Neural cell (in vitro differentiated cells): ENCODE measurements at regions not wholly inside any gene's neighbourhood (a gene's known extent, or its start where the extent isn't known, plus 50 kb on each side); places are given as distances from the start of the nearest gene placed in this dataset.
"Not testable (repeated sequence)": the region's sequence is repeated elsewhere in the genome, so short reads cannot be mapped to it uniquely, and the experiment has no call there.

Experiments
- H2AFZ ChIP-seq: fragments of 200-600, 300-800 bp; sonication (generic), shearing (Covaris generic); 2 replicates; pipeline ENCODE4 v1.6.0; 2014; ENCODE audit warnings: low read depth, mild to moderate bottlenecking, antibody characterized with exemption, low read length, moderate library complexity
- H3F3A ChIP-seq: fragments of 200-600 bp; shearing (Covaris generic); 2 replicates; pipeline ENCODE4 v1.6.1; 2016; ENCODE audit warnings: mild to moderate bottlenecking, moderate library complexity, mixed read lengths, antibody characterized with exemption, low read length; ENCODE audit not compliant: insufficient read depth, poor library complexity, severe bottlenecking
- H3K27ac ChIP-seq: fragments of 200-600, 300-800 bp; sonication (generic), shearing (Covaris generic); 2 replicates; pipeline ENCODE4 v1.5.1; 2014; ENCODE audit warnings: mild to moderate bottlenecking, low read length, moderate library complexity
- H3K27me3 ChIP-seq: fragments of 300-800, 200-600 bp; sonication (generic), shearing (Covaris generic); 2 replicates; pipeline ENCODE4 v1.6.0; 2014; ENCODE audit warnings: mild to moderate bottlenecking, low read depth, low read length, moderate library complexity; ENCODE audit not compliant: insufficient read depth
- H3K36me3 ChIP-seq: fragments of 300-800, 200-600 bp; sonication (generic), shearing (Covaris generic); 2 replicates; pipeline ENCODE4 v1.5.1; 2014; ENCODE audit warnings: mild to moderate bottlenecking, antibody characterized with exemption, low read length, moderate library complexity; ENCODE audit not compliant: insufficient read depth
- H3K4me2 ChIP-seq: fragments of 300-800, 200-600 bp; sonication (generic), shearing (Covaris generic); 2 replicates; pipeline ENCODE4 v1.6.0; 2014; ENCODE audit warnings: mild to moderate bottlenecking, low read length
- H3K4me3 ChIP-seq: fragments of 300-800, 200-600 bp; sonication (generic), shearing (Covaris generic); 2 replicates; pipeline ENCODE4 v1.5.1; 2014; ENCODE audit warnings: mild to moderate bottlenecking, low read length, moderate library complexity
- H3K79me2 ChIP-seq: fragments of 200-600 bp; shearing (Covaris generic); replicated peaks from 2 replicates; pipeline ENCODE4 v1.6.0; 2014; ENCODE audit warnings: mild to moderate bottlenecking, low read length, moderate library complexity; ENCODE audit not compliant: insufficient read depth
- H3K9ac ChIP-seq: fragments of 300-800, 200-600 bp; sonication (generic), shearing (Covaris generic); 2 replicates; pipeline ENCODE4 v1.6.1; 2016; ENCODE audit warnings: mild to moderate bottlenecking, low read length, mixed read lengths
- H3K9me2 ChIP-seq: fragments of 200-600 bp; shearing (Covaris generic); 2 replicates; pipeline ENCODE4 v1.6.1; 2016; ENCODE audit warnings: mild to moderate bottlenecking, low read length, mixed read lengths; ENCODE audit not compliant: insufficient read depth
- H3K9me3 ChIP-seq: fragments of 200-600, 300-800 bp; sonication (generic), shearing (Covaris generic); 2 replicates; pipeline ENCODE4 v1.6.1; 2016; ENCODE audit warnings: mild to moderate bottlenecking, mixed run types, low read length, moderate library complexity, mixed read lengths
- H4K20me1 ChIP-seq: fragments of 200-600 bp; shearing (Covaris generic); 2 replicates; pipeline ENCODE4 v1.6.1; 2016; ENCODE audit warnings: mild to moderate bottlenecking, mixed run types; ENCODE audit not compliant: insufficient read depth
- EP300 ChIP-seq: fragments of 450-650 bp; conservative IDR thresholded peaks from 2 replicates; pipeline ENCODE4 v1.6.1; 2014; ENCODE audit warnings: antibody characterized with exemption, mild to moderate bottlenecking, moderate library complexity; ENCODE audit not compliant: poor library complexity, severe bottlenecking
- EZH2 ChIP-seq: fragments of 200-600, 300-800 bp; shearing (Covaris generic), sonication (generic); IDR thresholded peaks from 2 replicates; pipeline ENCODE4 v1.6.1; 2014; ENCODE audit warnings: antibody characterized with exemption, low read length, borderline replicate concordance, mild to moderate bottlenecking; ENCODE audit not compliant: insufficient read depth, poor library complexity, severe bottlenecking
- MXI1 ChIP-seq: fragments of 450-650 bp; conservative IDR thresholded peaks from 2 replicates; pipeline ENCODE4 v1.6.1; 2014; ENCODE audit warnings: antibody characterized with exemption, mild to moderate bottlenecking; ENCODE audit not compliant: poor library complexity, severe bottlenecking
- POLR2AphosphoS5 ChIP-seq: IDR thresholded peaks from 2 replicates; pipeline ENCODE4 v1.6.1; 2012
- RAD21 ChIP-seq: fragments of 450-650 bp; conservative IDR thresholded peaks from 2 replicates; pipeline ENCODE4 v1.6.1; 2014; ENCODE audit warnings: antibody characterized with exemption, mild to moderate bottlenecking, moderate library complexity
- SMC3 ChIP-seq: fragments of 450-650 bp; conservative IDR thresholded peaks from 2 replicates; pipeline ENCODE4 v1.6.1; 2014; ENCODE audit warnings: antibody characterized with exemption, mild to moderate bottlenecking, moderate library complexity; ENCODE audit not compliant: poor library complexity
- TAF1 ChIP-seq: IDR thresholded peaks from 2 replicates; pipeline ENCODE4 v1.6.1; 2012; ENCODE audit warnings: low read depth
- TF ChIP-seq, protein P1 (sequence below): IDR thresholded peaks from 2 replicates; pipeline ENCODE4 v1.6.1; 2012; ENCODE audit warnings: borderline replicate concordance
- TF ChIP-seq, protein P2 (sequence below): fragments of 450-650 bp; IDR thresholded peaks from 2 replicates; pipeline ENCODE4 v1.5.1; 2014; ENCODE audit warnings: antibody characterized with exemption, mild to moderate bottlenecking, moderate library complexity; ENCODE audit not compliant: poor library complexity, severe bottlenecking

- no peaks in the 10 kb centered on the region for H4K20me1 ChIP-seq
- no peaks in the 10 kb centered on the region for H3K36me3 ChIP-seq
- no peak overlapping the region for H3K4me2 ChIP-seq
- no peak overlapping the region for H2AFZ ChIP-seq
- H3K79me2 ChIP-seq = no peaks in the 10 kb centered on the region
- no peak overlapping the region for H3K9ac ChIP-seq
- H3K27ac ChIP-seq = no peak overlapping the region
- H3K27me3 ChIP-seq = no peaks in the 10 kb centered on the region
- no peaks in the 10 kb centered on the region for H3K9me3 ChIP-seq
- no peaks in the 10 kb centered on the region for H3K9me2 ChIP-seq
- TF ChIP-seq RAD21 (no peak), POLR2AphosphoS5 (no peak), EP300 (no peak), EZH2 (no peak), SMC3 (no peak), TAF1 (no peak), MXI1 (no peak)
- TF ChIP-seq, protein P1, sequence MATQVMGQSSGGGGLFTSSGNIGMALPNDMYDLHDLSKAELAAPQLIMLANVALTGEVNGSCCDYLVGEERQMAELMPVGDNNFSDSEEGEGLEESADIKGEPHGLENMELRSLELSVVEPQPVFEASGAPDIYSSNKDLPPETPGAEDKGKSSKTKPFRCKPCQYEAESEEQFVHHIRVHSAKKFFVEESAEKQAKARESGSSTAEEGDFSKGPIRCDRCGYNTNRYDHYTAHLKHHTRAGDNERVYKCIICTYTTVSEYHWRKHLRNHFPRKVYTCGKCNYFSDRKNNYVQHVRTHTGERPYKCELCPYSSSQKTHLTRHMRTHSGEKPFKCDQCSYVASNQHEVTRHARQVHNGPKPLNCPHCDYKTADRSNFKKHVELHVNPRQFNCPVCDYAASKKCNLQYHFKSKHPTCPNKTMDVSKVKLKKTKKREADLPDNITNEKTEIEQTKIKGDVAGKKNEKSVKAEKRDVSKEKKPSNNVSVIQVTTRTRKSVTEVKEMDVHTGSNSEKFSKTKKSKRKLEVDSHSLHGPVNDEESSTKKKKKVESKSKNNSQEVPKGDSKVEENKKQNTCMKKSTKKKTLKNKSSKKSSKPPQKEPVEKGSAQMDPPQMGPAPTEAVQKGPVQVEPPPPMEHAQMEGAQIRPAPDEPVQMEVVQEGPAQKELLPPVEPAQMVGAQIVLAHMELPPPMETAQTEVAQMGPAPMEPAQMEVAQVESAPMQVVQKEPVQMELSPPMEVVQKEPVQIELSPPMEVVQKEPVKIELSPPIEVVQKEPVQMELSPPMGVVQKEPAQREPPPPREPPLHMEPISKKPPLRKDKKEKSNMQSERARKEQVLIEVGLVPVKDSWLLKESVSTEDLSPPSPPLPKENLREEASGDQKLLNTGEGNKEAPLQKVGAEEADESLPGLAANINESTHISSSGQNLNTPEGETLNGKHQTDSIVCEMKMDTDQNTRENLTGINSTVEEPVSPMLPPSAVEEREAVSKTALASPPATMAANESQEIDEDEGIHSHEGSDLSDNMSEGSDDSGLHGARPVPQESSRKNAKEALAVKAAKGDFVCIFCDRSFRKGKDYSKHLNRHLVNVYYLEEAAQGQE = no peak
- TF ChIP-seq, protein P2, sequence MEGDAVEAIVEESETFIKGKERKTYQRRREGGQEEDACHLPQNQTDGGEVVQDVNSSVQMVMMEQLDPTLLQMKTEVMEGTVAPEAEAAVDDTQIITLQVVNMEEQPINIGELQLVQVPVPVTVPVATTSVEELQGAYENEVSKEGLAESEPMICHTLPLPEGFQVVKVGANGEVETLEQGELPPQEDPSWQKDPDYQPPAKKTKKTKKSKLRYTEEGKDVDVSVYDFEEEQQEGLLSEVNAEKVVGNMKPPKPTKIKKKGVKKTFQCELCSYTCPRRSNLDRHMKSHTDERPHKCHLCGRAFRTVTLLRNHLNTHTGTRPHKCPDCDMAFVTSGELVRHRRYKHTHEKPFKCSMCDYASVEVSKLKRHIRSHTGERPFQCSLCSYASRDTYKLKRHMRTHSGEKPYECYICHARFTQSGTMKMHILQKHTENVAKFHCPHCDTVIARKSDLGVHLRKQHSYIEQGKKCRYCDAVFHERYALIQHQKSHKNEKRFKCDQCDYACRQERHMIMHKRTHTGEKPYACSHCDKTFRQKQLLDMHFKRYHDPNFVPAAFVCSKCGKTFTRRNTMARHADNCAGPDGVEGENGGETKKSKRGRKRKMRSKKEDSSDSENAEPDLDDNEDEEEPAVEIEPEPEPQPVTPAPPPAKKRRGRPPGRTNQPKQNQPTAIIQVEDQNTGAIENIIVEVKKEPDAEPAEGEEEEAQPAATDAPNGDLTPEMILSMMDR = no peak
- H3K4me3 ChIP-seq = no peak overlapping the region
- no peaks in the 10 kb centered on the region for H3F3A ChIP-seq
These were observed 95.3 kb upstream of the DCC start for GRCh38 chr18:52244658-52245057.

DNA sequence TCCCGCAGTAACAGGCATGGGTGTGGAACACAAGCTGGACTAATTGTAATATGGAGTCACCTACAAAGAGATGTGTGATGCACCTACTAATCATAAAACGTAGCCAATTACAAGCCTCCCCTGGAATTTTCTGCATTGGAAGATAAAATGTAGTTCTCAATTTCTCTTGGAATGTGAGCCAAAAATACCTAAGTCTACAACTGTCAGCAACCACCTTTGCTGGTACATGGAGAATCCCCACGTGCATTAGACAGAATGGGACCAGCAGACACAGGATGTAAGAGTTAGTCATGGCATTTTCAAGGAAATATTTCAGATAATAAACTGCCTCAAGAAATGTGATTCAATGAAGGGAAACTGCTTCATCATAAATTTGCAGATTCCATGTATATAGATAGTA is 85.6 kb upstream of the DCC start:
- H3K4me2 ChIP-seq = no peak overlapping the region
- H3K9ac ChIP-seq = no peak overlapping the region
- no peaks in the 10 kb centered on the region for H3K79me2 ChIP-seq
- no peak for TF ChIP-seq MXI1
- no peak for TF ChIP-seq RAD21
- TF ChIP-seq, protein P1 = no peak
- no peak for TF ChIP-seq SMC3
- no peak for TF ChIP-seq TAF1
- TF ChIP-seq, protein P2 = no peak
- TF ChIP-seq EP300 = no peak
- TF ChIP-seq POLR2AphosphoS5 = no peak
- no peak for TF ChIP-seq EZH2
- H3K9me3 ChIP-seq = no peaks in the 10 kb centered on the region
- no peak overlapping the region for H3K27ac ChIP-seq
- H3K9me2 ChIP-seq = no peaks in the 10 kb centered on the region
- H4K20me1 ChIP-seq = no peaks in the 10 kb centered on the region
- no peak overlapping the region for H3K4me3 ChIP-seq
- H3K36me3 ChIP-seq = no peaks in the 10 kb centered on the region
- H3K27me3 ChIP-seq = no peaks in the 10 kb centered on the region
- no peaks in the 10 kb centered on the region for H3F3A ChIP-seq
- no peak overlapping the region for H2AFZ ChIP-seq

GRCh38 chr18:52257417-52257816 is 82.6 kb upstream of the DCC start:
- H3K9me3 ChIP-seq, H3K9me2 ChIP-seq, H3K27ac ChIP-seq, H3K4me3 ChIP-seq, H3K79me2 ChIP-seq, H3K27me3 ChIP-seq, H3F3A ChIP-seq, H2AFZ ChIP-seq, H3K36me3 ChIP-seq, H4K20me1 ChIP-seq, H3K4me2 ChIP-seq, H3K9ac ChIP-seq: not testable (repeated sequence)
